HEK293T (cell line): ENCODE measurements at regions not wholly inside any gene's neighbourhood (a gene's known extent, or its start where the extent isn't known, plus 50 kb on each side); places are given as distances from the start of the nearest gene placed in this dataset.

Experiments
- ARNT ChIP-seq: fragments of 450-650 bp; IDR thresholded peaks from 2 replicates; pipeline ENCODE4 v1.6.1; 2017; ENCODE audit warnings: mild to moderate bottlenecking
- FOXA1 ChIP-seq: fragments of 450-650 bp; IDR thresholded peaks from 2 replicates; pipeline ENCODE4 v1.6.1; 2016; ENCODE audit warnings: mild to moderate bottlenecking
- FOXM1 ChIP-seq: fragments of 450-650 bp; IDR thresholded peaks from 2 replicates; pipeline ENCODE4 v1.6.1; 2017; ENCODE audit warnings: mild to moderate bottlenecking, borderline replicate concordance
- L3MBTL2 ChIP-seq: fragments of 450-650 bp; conservative IDR thresholded peaks from 2 replicates; pipeline ENCODE4 v1.6.1; 2016; ENCODE audit warnings: mild to moderate bottlenecking
- NFRKB ChIP-seq: fragments of 450-650 bp; IDR thresholded peaks from 2 replicates; pipeline ENCODE4 v1.6.1; 2016; ENCODE audit warnings: mild to moderate bottlenecking, moderate library complexity
- PKNOX1 ChIP-seq: fragments of 450-650 bp; IDR thresholded peaks from 2 replicates; pipeline ENCODE4 v1.6.1; 2016
- SP1 ChIP-seq: fragments of 450-650 bp; IDR thresholded peaks from 2 replicates; pipeline ENCODE4 v1.6.1; 2017
- SUZ12 ChIP-seq: fragments of 450-650 bp; IDR thresholded peaks from 2 replicates; pipeline ENCODE4 v1.6.1; 2016; ENCODE audit warnings: mild to moderate bottlenecking
- TARDBP ChIP-seq: fragments of 450-650 bp; IDR thresholded peaks from 2 replicates; pipeline ENCODE4 v1.6.1; 2016

DNA sequence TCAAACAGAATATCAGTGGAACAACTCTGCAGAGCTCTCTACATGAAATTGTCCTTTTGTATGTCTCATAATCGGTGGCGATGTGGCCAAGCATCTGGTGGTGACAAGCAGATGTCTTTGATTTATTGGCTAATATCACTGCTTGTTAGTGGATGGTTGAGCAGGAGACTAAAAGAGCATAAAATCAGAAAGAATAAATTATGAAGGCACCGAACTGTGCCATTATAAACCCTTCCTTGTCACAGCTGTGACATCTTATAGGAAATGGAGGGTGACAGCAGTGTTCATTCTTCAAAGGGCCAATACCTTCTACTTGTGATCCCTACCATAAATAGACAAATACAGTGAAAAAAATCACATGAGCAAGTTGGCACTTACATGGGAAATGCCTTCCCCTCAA lies 1404.3 kb downstream of the MAT2B start:
- TF ChIP-seq FOXM1 (no peak), SP1 (no peak), FOXA1 (no peak), TARDBP (no peak), ARNT (no peak), PKNOX1 (no peak), SUZ12 (no peak), L3MBTL2 (no peak), NFRKB (no peak)
